GM18858 (cell line): ENCODE measurements at regions not wholly inside any gene's neighbourhood (a gene's known extent, or its start where the extent isn't known, plus 50 kb on each side); places are given as distances from the start of the nearest gene placed in this dataset.

ENCODE experiments used
- ATAC-seq: cut with Tn5 transposase; IDR thresholded peaks from one replicate; pipeline ENCODE4 v1.9.1; 2021; ENCODE audit not compliant: unreplicated experiment

GRCh38 chr4:182142176-182143085 lies 100.8 kb upstream of the TENM3 start:
- no peak for ATAC-seq

DNA sequence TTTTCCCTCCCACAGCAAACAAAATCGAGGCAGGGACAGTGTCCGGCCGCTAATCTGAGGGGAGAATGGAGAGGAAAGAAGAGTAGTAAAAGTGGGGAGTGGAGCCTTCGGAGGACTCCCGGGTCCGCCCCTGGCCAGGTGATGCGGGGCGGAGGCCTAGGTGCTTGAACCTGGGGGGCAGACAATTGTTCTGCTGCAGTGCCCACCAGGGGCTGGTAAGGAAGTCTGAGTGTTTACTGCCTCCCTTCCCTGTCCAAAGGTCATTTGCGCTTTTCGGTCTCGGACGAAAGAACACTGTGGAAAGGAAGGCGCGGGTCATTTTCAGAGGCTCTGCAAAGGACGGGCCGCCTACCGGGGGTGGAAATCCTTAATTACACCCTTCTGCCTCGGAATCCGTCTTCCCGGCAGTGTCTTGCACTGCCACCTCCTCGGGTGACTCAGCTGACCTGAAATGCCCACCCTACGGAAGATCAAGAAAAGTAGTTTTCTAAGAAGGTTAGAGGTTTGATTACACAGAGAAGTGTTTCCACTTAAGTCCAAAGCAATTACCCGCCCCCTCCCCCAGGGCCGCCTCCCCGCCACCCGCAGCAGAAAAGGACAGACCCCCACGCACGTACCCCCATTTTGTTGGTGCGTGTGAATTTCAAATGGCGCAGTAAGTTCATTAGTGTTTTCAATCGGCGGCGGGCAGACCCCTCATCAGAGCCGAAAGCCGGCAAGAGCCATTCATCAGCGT lies 99.9 kb upstream of the TENM3 start:
- no peak for ATAC-seq

DNA sequence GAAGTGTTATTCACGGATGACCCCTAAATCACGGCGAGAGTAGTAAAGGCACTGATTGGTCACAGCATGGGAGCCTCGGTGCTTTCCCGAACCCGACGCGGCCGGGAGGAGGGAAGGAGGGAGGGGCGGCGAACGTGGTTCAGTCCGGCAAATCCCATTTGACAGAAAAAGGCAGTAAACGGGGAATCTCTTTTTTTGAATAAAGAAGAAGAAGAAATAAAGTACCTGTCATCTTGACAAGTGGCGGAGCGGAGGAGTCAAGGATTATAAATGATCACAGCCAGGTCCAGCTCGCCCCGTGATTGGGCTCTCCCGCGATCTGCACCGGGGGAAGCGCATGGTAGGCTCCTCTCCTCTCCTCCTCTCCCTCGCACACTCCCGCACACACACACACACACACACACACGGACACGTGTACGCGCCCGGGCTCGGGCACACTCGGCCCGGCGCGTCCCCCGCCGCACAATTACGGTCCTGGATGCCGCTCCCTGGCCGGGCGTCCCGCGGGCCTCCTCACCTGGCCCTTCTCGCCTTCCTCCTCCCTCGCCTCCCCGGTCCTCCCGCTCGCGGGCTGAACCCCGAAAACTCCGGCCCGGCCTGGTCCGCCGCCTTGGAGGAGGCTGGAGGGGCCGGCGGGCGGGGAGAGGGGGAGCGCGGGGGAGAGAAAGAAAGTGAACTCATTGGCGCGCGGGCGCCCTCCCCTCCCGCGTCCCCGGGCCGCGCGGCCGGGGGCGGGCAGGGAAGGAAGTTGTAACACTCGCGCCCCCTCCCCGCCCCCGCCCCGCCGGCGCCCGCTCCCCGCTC lies 99.2 kb upstream of the TENM3 start:
- no peak for ATAC-seq

DNA sequence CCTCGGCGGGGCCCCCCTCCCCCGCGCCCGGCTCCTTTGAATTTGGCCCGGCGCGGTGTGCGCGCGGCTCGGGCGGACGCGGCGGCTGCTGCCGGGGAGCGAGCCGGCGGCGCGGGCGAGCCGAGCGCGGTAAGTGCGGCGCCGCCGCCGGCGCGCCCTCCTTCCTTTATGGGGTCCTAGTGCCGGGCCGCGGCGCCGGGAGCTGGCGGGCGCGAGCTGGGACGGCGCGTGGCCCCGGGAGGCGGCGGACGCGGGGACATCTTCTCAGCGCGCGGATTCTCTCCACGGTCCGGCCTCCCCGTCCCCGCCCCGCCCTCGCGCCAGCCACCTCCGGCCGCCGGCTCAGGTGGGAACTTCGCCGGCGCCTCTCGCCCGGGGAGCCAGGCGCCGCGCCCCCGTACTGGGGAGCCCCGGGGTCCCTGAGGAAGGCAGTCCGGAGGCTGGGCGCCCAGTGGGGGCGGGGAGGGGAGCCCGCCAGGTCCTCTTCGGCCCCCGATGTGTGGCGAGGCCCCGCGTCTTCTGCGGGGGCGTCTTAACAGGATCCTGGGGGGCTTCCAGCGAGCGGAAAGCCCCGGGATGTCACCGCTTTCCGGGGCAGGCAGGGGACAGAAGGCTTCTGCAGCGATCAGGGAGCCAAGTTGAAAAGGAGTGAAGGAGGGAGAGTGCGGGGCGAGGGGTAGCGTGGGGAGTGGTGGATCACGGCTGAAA lies 98.4 kb upstream of the TENM3 start:
- ATAC-seq = no peak

GRCh38 chr4:182145334-182145905 lies 97.8 kb upstream of the TENM3 start:
- no peak for ATAC-seq

- no peak for ATAC-seq
Observed at GRCh38 chr4:182147391-182147790, 95.8 kb upstream of the TENM3 start.

DNA sequence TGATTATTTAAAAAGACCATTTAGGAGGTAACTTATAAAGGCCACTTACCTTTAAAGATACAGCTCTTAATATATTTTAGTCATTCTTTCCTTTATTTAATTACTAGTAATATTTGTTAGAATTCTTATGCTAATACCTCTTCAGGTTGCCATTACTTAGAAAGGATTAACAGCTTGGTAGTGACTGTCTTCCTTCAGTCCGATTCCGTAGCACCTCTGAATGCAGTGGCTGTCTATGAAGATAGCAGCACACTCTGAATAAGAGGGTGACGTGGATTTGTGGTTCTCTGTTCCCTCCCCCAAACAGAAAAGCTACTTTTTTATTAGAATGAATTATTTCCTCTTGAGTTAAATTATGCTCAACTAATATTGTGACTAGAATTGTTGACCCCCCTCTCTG lies 92.6 kb upstream of the TENM3 start:
- ATAC-seq = no peak

DNA sequence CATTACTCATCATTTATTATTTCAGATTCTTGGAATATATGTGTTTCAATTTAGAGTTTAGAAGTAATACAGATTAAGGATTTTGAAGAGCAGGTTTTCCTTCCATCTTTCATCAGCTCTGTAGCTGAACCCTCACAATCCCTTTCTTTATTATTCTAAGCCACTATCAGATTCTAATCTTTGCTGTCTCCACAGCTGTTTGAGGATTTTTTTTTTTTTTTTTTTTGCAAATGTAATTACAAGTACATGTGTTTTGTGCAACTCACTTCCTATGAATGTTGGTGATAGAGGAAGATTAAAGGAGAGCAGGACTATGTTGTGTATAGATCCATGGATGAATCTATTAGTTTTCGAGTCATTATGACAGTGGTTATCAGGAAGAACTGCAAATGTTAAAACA lies 87.4 kb upstream of the TENM3 start:
- no peak for ATAC-seq

GRCh38 chr4:182163180-182163579 lies 80.0 kb upstream of the TENM3 start:
- ATAC-seq = no peak

- no peak for ATAC-seq
Observed at GRCh38 chr4:182169572-182169971, 73.6 kb upstream of the TENM3 start.

- no peak for ATAC-seq
Observed at GRCh38 chr4:182169987-182170386, 73.2 kb upstream of the TENM3 start.

- no peak for ATAC-seq
Observed at GRCh38 chr4:182170417-182170935, 72.7 kb upstream of the TENM3 start.

DNA sequence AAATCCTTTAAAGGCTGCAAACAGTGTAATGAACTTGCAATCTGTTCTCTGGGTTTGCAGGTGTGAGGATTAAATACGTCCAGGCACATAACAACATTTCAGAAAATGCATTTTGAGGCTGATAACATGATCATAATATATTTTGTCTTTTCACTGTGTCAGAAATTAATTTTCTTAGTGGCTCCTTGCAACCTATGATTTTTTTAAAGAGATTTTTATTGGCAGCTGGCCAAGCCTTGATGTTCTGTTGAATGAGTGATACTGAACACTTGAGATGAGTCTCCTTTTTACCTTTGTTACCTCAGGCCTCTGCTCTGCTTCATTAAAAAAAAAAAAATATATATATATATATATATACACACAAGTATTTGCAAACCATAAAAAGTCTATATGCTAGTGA lies 68.2 kb upstream of the TENM3 start:
- no peak for ATAC-seq

GRCh38 chr4:182175788-182176519 lies 67.2 kb upstream of the TENM3 start:
- ATAC-seq = no peak

- no peak for ATAC-seq
Observed at GRCh38 chr4:182177166-182177565, 66.0 kb upstream of the TENM3 start.

- ATAC-seq = no peak
Observed at GRCh38 chr4:182179105-182179504, 64.1 kb upstream of the TENM3 start.

DNA sequence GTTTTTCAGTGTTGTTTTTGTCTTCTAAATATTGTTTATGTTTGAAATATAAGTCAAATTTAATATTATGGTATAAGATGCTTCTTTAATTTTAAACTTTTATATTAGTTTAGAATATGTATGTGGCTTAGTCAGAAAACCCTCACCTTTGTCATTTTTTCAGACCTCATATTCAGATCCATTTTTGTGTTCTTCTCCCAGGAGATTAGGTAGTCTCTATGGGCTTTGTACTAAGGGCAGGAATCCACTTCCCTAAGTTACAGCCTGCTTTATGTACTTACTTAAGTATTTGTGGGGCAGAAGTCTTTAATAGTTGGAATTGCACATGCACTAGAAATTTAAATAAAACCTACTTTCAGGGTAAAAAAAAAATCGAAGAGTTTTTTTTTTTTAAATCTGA lies 63.5 kb upstream of the TENM3 start:
- ATAC-seq = no peak

GRCh38 chr4:182185491-182185890 lies 57.7 kb upstream of the TENM3 start:
- no peak for ATAC-seq

- ATAC-seq = no peak
Observed at GRCh38 chr4:182187674-182188073, 55.5 kb upstream of the TENM3 start.

- no peak for ATAC-seq
Observed at GRCh38 chr4:182188622-182189021, 54.6 kb upstream of the TENM3 start.
